K562 (cell line): ENCODE measurements at regions not wholly inside any gene's neighbourhood (a gene's known extent, or its start where the extent isn't known, plus 50 kb on each side); places are given as distances from the start of the nearest gene placed in this dataset.

ENCODE experiments used
- ATAC-seq: fragments of 200-7000 bp; cut with Tn5 transposase; 3 replicates; pipeline ENCODE4 v1.9.1; 2020; ENCODE audit warnings: moderate library complexity
- BruUV-seq: library from RNA; stranded (reverse); fragments of 400-500 nt; replicated peaks from 2 replicates; lab custom pipeline; 2021; lab: Mats Ljungman, UMichigan
- CTCF ChIA-PET: fragments of 300-600 bp; formaldehyde crosslinking; extraction: SDS; loops from one replicate; lab custom pipeline; 2021; ENCODE audit warnings: low intra/inter-chr PET ratio; lab: Yijun Ruan, JAX
- POLR2A ChIA-PET: fragments of 300-600, 350-650 bp; sonication (Branson Sonifier 250); formaldehyde crosslinking; extraction: SDS; loops from one replicate; lab custom pipeline; 2021; ENCODE audit warnings: antibody characterized with exemption, inconsistent platforms; lab: Yijun Ruan, JAX
- DNase-seq, 4 experiments: peaks; one replicate each; pipeline versions ENCODE4 v3.0.0 to v3.0.0-alpha.2; 2011 to 2018; ENCODE audit warnings: low spot score in 3 of 4, mixed read lengths in 3 of 4; ENCODE audit errors: extremely low read depth in 1 of 4
- FAIRE-seq: peaks from 2 replicates; lab custom pipeline; 2011; peaks lifted over from hg19 to GRCh38; lab: Jason Lieb, UNC
- H2AFZ ChIP-seq: 2 replicates; pipeline ENCODE4 v1.6.0; 2011; ENCODE audit warnings: low read depth, low read length, control low read depth, inconsistent platforms
- H3K27ac ChIP-seq: fragments of 200-600 bp; 3 replicates; pipeline ENCODE4 v1.8.0; 2011; ENCODE audit warnings: low read depth, mild to moderate bottlenecking, control low read depth, inconsistent platforms, low read length, moderate library complexity, mixed read lengths; ENCODE audit errors: extremely low read depth
- H3K27me3 ChIP-seq, 2 experiments: fragments of 300-600 bp in 1 of 2; 2 replicates in 1 of 2; 3 replicates in 1 of 2; pipeline versions ENCODE4 v1.6.0 to v1.8.0; 2011; ENCODE audit warnings: inconsistent platforms in 2 of 2, low read length in 2 of 2, mild to moderate bottlenecking in 1 of 2, mixed read lengths in 1 of 2, moderate library complexity in 1 of 2; ENCODE audit not compliant: control insufficient read depth in 2 of 2, insufficient read depth in 2 of 2
- H3K36me3 ChIP-seq: fragments of 300-600 bp; 3 replicates; pipeline ENCODE4 v1.8.0; 2011; ENCODE audit warnings: mild to moderate bottlenecking, low read length, inconsistent platforms; ENCODE audit not compliant: control insufficient read depth, insufficient read depth
- H3K4me1 ChIP-seq, 2 experiments: fragments of 200-600 bp in 1 of 2; replicated peaks in 1 of 2; 2 replicates in 1 of 2; 3 replicates in 1 of 2; pipeline versions ENCODE4 v1.5.1 to v1.8.0; 2011; ENCODE audit warnings: inconsistent platforms in 2 of 2, low read length in 2 of 2, mild to moderate bottlenecking in 1 of 2, mixed read lengths in 1 of 2, moderate library complexity in 1 of 2; ENCODE audit not compliant: control insufficient read depth in 2 of 2, insufficient read depth in 2 of 2
- H3K4me2 ChIP-seq: 2 replicates; pipeline ENCODE4 v1.6.1; 2011; ENCODE audit warnings: low read length, control low read depth, inconsistent platforms, mixed read lengths; ENCODE audit not compliant: insufficient read depth
- H3K4me3 ChIP-seq: fragments of 200-600 bp; sonication (generic), shearing (Covaris generic); 2 replicates; pipeline ENCODE4 v1.5.1; 2016; ENCODE audit warnings: control low read depth, inconsistent platforms
- H3K79me2 ChIP-seq: fragments of 200-600 bp; 3 replicates; pipeline ENCODE4 v1.8.0; 2011; ENCODE audit warnings: low read length, inconsistent platforms; ENCODE audit not compliant: control insufficient read depth, insufficient read depth
- H3K9ac ChIP-seq, 2 experiments: 2 replicates each; pipeline versions ENCODE4 v1.6.0 to v1.6.1; 2011; ENCODE audit warnings: low read depth in 2 of 2, low read length in 2 of 2, control low read depth in 1 of 2, inconsistent platforms in 1 of 2, mild to moderate bottlenecking in 1 of 2, mixed read lengths in 1 of 2; ENCODE audit not compliant: insufficient read depth in 1 of 2
- H3K9me1 ChIP-seq: one replicate; pipeline ENCODE4 v1.6.0; 2011; ENCODE audit warnings: inconsistent platforms, mild to moderate bottlenecking, low read length, moderate library complexity; ENCODE audit not compliant: control insufficient read depth, insufficient read depth
- H3K9me3 ChIP-seq: replicated peaks from 2 replicates; pipeline ENCODE4 v1.5.1; 2011; ENCODE audit warnings: low read depth, low read length, inconsistent platforms; ENCODE audit not compliant: control insufficient read depth, insufficient read depth
- H4K20me1 ChIP-seq: replicated peaks from 2 replicates; pipeline ENCODE4 v1.6.1; 2011; ENCODE audit warnings: low read length, inconsistent platforms, mixed read lengths; ENCODE audit not compliant: control insufficient read depth, insufficient read depth
- ATF2 ChIP-seq: sonication (generic); formaldehyde crosslinking; IDR thresholded peaks from 2 replicates; pipeline ENCODE4 v1.8.1; 2022; ENCODE audit warnings: missing genetic modification reagents
- CSDE1 ChIP-seq, 2 experiments: fragments of 450-650 bp; IDR thresholded peaks; 2 replicates each; pipeline ENCODE4 v1.6.1; 2016; ENCODE audit warnings: mild to moderate bottlenecking in 1 of 2
- E2F3 ChIP-seq: fragments of 250-450 bp; sonication (Bioruptor Pico); IDR thresholded peaks from 2 replicates; pipeline ENCODE4 v1.4.0; 2020; ENCODE audit warnings: mild to moderate bottlenecking
- EGR1 ChIP-seq: fragments of 450-650 bp; conservative IDR thresholded peaks from 2 replicates; pipeline ENCODE4 v1.6.1; 2017; ENCODE audit warnings: mild to moderate bottlenecking
- HDGF ChIP-seq: fragments of 450-650 bp; IDR thresholded peaks from 2 replicates; pipeline ENCODE4 v1.6.1; 2016
- KLF13 ChIP-seq: fragments of 450-650 bp; IDR thresholded peaks from 2 replicates; pipeline ENCODE4 v1.6.1; 2016; ENCODE audit warnings: missing genetic modification characterization, low read depth, mild to moderate bottlenecking, missing compliant biosample characterization, moderate library complexity, borderline replicate concordance
- LARP7 ChIP-seq: fragments of 450-650 bp; IDR thresholded peaks from 2 replicates; pipeline ENCODE4 v1.6.1; 2016
- MIER1 ChIP-seq: fragments of 450-650 bp; IDR thresholded peaks from 2 replicates; pipeline ENCODE4 v1.6.1; 2016; ENCODE audit warnings: antibody characterized with exemption, mild to moderate bottlenecking, low read depth
- NR1H2 ChIP-seq: sonication (generic); formaldehyde crosslinking; IDR thresholded peaks from 2 replicates; pipeline ENCODE4 v1.4.0; 2020; ENCODE audit warnings: mild to moderate bottlenecking, missing genetic modification reagents
- SLC30A9 ChIP-seq: fragments of 250-450 bp; sonication (Bioruptor Pico); IDR thresholded peaks from 2 replicates; pipeline ENCODE4 v1.8.0; 2022; ENCODE audit warnings: mild to moderate bottlenecking, moderate library complexity
- STAT5B ChIP-seq: fragments of 250-450 bp; sonication (Bioruptor Pico); IDR thresholded peaks from 2 replicates; pipeline ENCODE4 v1.8.0; 2021; ENCODE audit warnings: mild to moderate bottlenecking, inconsistent platforms
- WHSC1 ChIP-seq: IDR thresholded peaks from one replicate; pipeline ENCODE4 v1.6.1; 2012; ENCODE audit warnings: low read length, control low read depth, inconsistent platforms
- ZBTB49 ChIP-seq: sonication (generic); formaldehyde crosslinking; IDR thresholded peaks from 2 replicates; pipeline ENCODE4 v1.8.0; 2022; ENCODE audit warnings: missing genetic modification reagents, mild to moderate bottlenecking, borderline replicate concordance
- ZFP1 ChIP-seq: fragments of 450-650 bp; formaldehyde crosslinking; IDR thresholded peaks from 2 replicates; pipeline ENCODE4 v1.4.0; 2020; ENCODE audit warnings: mild to moderate bottlenecking, mixed read lengths
- ZNF354B ChIP-seq: fragments of 250-450 bp; sonication (Bioruptor Pico); IDR thresholded peaks from 2 replicates; pipeline ENCODE4 v1.4.0; 2020
- ZNF830 ChIP-seq: fragments of 250-450 bp; sonication (Bioruptor Pico); IDR thresholded peaks from 2 replicates; pipeline ENCODE4 v1.5.0; 2021; ENCODE audit warnings: mild to moderate bottlenecking
- WGBS: fragments of 100-300 bp; shearing (Covaris generic); methylation state at CpG from one replicate; pipeline ENCODE4 v1.1.6; 2016; ENCODE audit warnings: low coverage, mixed read lengths; ENCODE audit not compliant: insufficient coverage; ENCODE audit errors: missing lambda C conversion rate; 5-methylcytosine and 5-hydroxymethylcytosine counted together
- in situ Hi-C: fragments of 300-500 bp; cut with MboI; formaldehyde crosslinking; loops from 4 replicates; pipeline ENCODE4 v1.15.0; 2018; ENCODE audit warnings: inconsistent platforms, mixed read lengths
- intact Hi-C: fragments of 100-400 bp; cut with micrococcal nuclease; formaldehyde crosslinking; loops from 2 replicates; pipeline ENCODE4 v1.14.2; 2022

- POLR2A ChIA-PET: interaction anchor here (0.8 kb wide), 1 partner anchor 16 kb away, joined by 3 read pairs; no protein-coding TSS in a partner anchor
- in situ Hi-C loops: no loop called here
- Histone ChIP-seq H3K9me1 (peaks cover 3% of the 10 kb centered on the region), H4K20me1 (no peaks in the 10 kb centered on the region), H3K79me2 (no peaks in the 10 kb centered on the region), H3K27ac (no peak overlapping the region), H3K27me3 (peaks cover 6 to 40% of the 10 kb centered on the region in 2 experiments; a peak in 4 of 5 replicates), H3K4me1 (peaks cover 5 to 6% of the 10 kb centered on the region in 2 experiments; a peak in 4 of 5 replicates), H2AFZ (no peak overlapping the region), H3K36me3 (no peaks in the 10 kb centered on the region), H3K9me3 (no peaks in the 10 kb centered on the region), H3K4me2 (no peak overlapping the region), H3K4me3 (no peak overlapping the region), H3K9ac (no peak overlapping the region)
- no peak for ATAC-seq
- no peak for DNase-seq
- no TSS peak for BruUV-seq
- CTCF ChIA-PET: no interaction called here
- 0% methylated on average over 8 of the region's 8 CpGs for WGBS
- no peak for FAIRE-seq
- intact Hi-C loops: no loop called here
- TF ChIP-seq ATF2 (CRISPR knock-in tag): no peak
- no peak for TF ChIP-seq HDGF
- TF ChIP-seq KLF13 (tag): no peak
- TF ChIP-seq ZFP1: no peak
- TF ChIP-seq ZNF354B (CRISPR knock-in tag): no peak
- TF ChIP-seq ZBTB49: no peak
- TF ChIP-seq EGR1: no peak
- TF ChIP-seq MIER1: no peak
- TF ChIP-seq CSDE1 (IDR thresholded peaks at IDR 0.05): no peak
- TF ChIP-seq E2F3 (CRISPR knock-in tag): no peak
- no peak for TF ChIP-seq WHSC1
- TF ChIP-seq SLC30A9 (CRISPR knock-in tag): no peak
- no peak for TF ChIP-seq LARP7
- TF ChIP-seq STAT5B (CRISPR knock-in tag): no peak
- no peak for TF ChIP-seq NR1H2 (CRISPR knock-in tag)
- no peak for TF ChIP-seq ZNF830 (CRISPR knock-in tag)
These were observed 251.1 kb upstream of the RAB4A start for GRCh38 chr1:229019663-229020271.
